Spleen (tissue), 11 donors: ENCODE measurements at regions not wholly inside any gene's neighbourhood (a gene's known extent, or its start where the extent isn't known, plus 50 kb on each side); places are given as distances from the start of the nearest gene placed in this dataset.

Experiments
- DNase-seq: peaks from one replicate; pipeline ENCODE4 v3.0.0-alpha.2; 2020
- H3K27ac ChIP-seq, 8 donors: fragments of 200-600 bp; sonication (generic) in 7 of 8; 1 replicate in 4 of 8; 2 replicates in 4 of 8; pipeline versions ENCODE4 v1.5.0 to v1.8.0; 2016 to 2021; ENCODE audit warnings: inconsistent platforms in 4 of 8, mild to moderate bottlenecking in 4 of 8, moderate library complexity in 1 of 8
- H3K27me3 ChIP-seq, 7 donors: fragments of 200-600 bp; sonication (generic) in 6 of 7; replicated peaks in 1 of 7; 1 replicate in 4 of 7; 2 replicates in 3 of 7; pipeline versions ENCODE4 v1.5.0 to v1.8.0; 2016 to 2021; ENCODE audit warnings: inconsistent platforms in 3 of 7, mild to moderate bottlenecking in 1 of 7
- H3K36me3 ChIP-seq, 6 donors: fragments of 200-600 bp; sonication (generic) in 5 of 6; 1 replicate in 4 of 6; 2 replicates in 2 of 6; pipeline versions ENCODE4 v1.5.0 to v1.8.0; 2016 to 2021; ENCODE audit warnings: inconsistent platforms in 2 of 6
- H3K4me1 ChIP-seq, 6 donors: fragments of 200-600 bp; sonication (generic) in 5 of 6; 1 replicate in 3 of 6; 2 replicates in 3 of 6; pipeline versions ENCODE4 v1.5.0 to v1.8.0; 2016 to 2021; ENCODE audit warnings: inconsistent platforms in 3 of 6
- H3K4me3 ChIP-seq, 8 donors: fragments of 200-600 bp; sonication (generic) in 7 of 8; 1 replicate in 4 of 8; 2 replicates in 4 of 8; pipeline versions ENCODE4 v1.5.0 to v1.8.0; 2016 to 2021; ENCODE audit warnings: inconsistent platforms in 4 of 8, mild to moderate bottlenecking in 4 of 8, moderate library complexity in 2 of 8
- H3K9me3 ChIP-seq, 8 donors: fragments of 200-600 bp; sonication (generic) in 7 of 8; 1 replicate in 4 of 8; 2 replicates in 4 of 8; pipeline versions ENCODE4 v1.5.0 to v1.8.0; 2016 to 2021; ENCODE audit warnings: inconsistent platforms in 4 of 8
- CTCF ChIP-seq, 11 experiments: fragments of 200-600 bp in 7 of 11; fragments of 450-650 bp in 4 of 11; sonication (generic) in 4 of 11; IDR thresholded peaks in 8 of 11; conservative IDR thresholded peaks in 3 of 11; 1 replicate in 7 of 11; 2 replicates in 4 of 11; pipeline versions ENCODE4 v1.4.0 to v1.8.0; 2016 to 2021; ENCODE audit warnings: antibody characterized with exemption in 11 of 11, inconsistent platforms in 4 of 11, mild to moderate bottlenecking in 1 of 11
- POLR2A ChIP-seq, 3 donors: fragments of 450-650 bp; IDR thresholded peaks; one replicate each; pipeline ENCODE4 v1.5.1; 2017; ENCODE audit warnings: antibody characterized with exemption in 3 of 3, mild to moderate bottlenecking in 1 of 3
- POLR2AphosphoS5 ChIP-seq, 3 donors: sonication (generic); formaldehyde crosslinking; IDR thresholded peaks; one replicate each; pipeline ENCODE4 v1.5.1; 2017; ENCODE audit warnings: antibody characterized with exemption in 3 of 3
- WGBS, 5 donors: extraction: QIAGEN DNeasy Blood & Tissue Kit in 3 of 5; methylation state at CpG; one replicate each; pipeline versions ENCODE4 v1.1.5 to v1.1.7; 2013 to 2018; 5-methylcytosine and 5-hydroxymethylcytosine counted together
- intact Hi-C: fragments of 100-400 bp; cut with DNase I; formaldehyde crosslinking; loops from one replicate; pipeline ENCODE4 v1.15.0; 2023; ENCODE audit warnings: low total_unique reads
- donor health status: healthy with polysubstance abuse.
- donor health status: DM: no; HTN: no; CAD: no; lungs with moderate emphysema.
- donor health status: DM: no; HTN: no; CAD: no.
- donor health status: Bipolar disorder and iron deficiency.
- donor health status: healthy.
- donor health status: DM: no; HTN: no; CAD: no.
- donor health status: DM: yes; HTN: yes; CAD: no.

GRCh38 chr4:53705972-53706371, 114.7 kb upstream of the LNX1 start:
- TF ChIP-seq POLR2AphosphoS5 (IDR thresholded peaks at IDR 0.05), result no peak
- TF ChIP-seq POLR2A (IDR thresholded peaks at IDR 0.05), result no peak
- no peak for TF ChIP-seq CTCF (IDR thresholded peaks at IDR 0.05 in 8 of 11, conservative IDR thresholded peaks at IDR 0.05 in 3 of 11)
- H3K4me1 ChIP-seq, result peaks cover 10 to 51% (median 22%) of the 10 kb centered on the region in 6 donors
- H3K9me3 ChIP-seq, result peaks cover 0 to 5% (median 0%) of the 10 kb centered on the region in 8 donors
- WGBS, 5 donors, result 63 to 76% (median 67%) methylated on average over 4 of the region's 4 CpGs
- intact Hi-C loops, result no loop called here
- no peak overlapping the region for H3K4me3 ChIP-seq
- no peaks in the 10 kb centered on the region for H3K36me3 ChIP-seq
- peak overlapping the region in 1 of 8 donors; percentile 14 for H3K27ac ChIP-seq
- no peak for DNase-seq
- H3K27me3 ChIP-seq, result no peaks in the 10 kb centered on the region

GRCh38 chr4:53705151-53705764, 114.0 kb upstream of the LNX1 start:
- Histone ChIP-seq H3K4me3 (no peak overlapping the region), H3K36me3 (no peaks in the 10 kb centered on the region), H3K27ac (peak overlapping the region in 2 of 8 donors; percentile 2 to 5), H3K4me1 (peaks cover 10 to 51% (median 22%) of the 10 kb centered on the region in 6 donors), H3K27me3 (no peaks in the 10 kb centered on the region), H3K9me3 (peaks cover 0 to 5% (median 0%) of the 10 kb centered on the region in 8 donors)
- DNase-seq, result no peak
- intact Hi-C loops, result no loop called here
- TF ChIP-seq POLR2AphosphoS5 (IDR thresholded peaks at IDR 0.05) (no peak), POLR2A (IDR thresholded peaks at IDR 0.05) (no peak), CTCF (IDR thresholded peaks at IDR 0.05 in 8 of 11, conservative IDR thresholded peaks at IDR 0.05 in 3 of 11) (no peak)
- 65 to 87% (median 80%) methylated on average over 3 of the region's 3 CpGs for WGBS, 5 donors

- DNase-seq, result no peak
- Histone ChIP-seq H3K4me3 (no peak overlapping the region), H3K27ac (peak overlapping the region in 2 of 8 donors; percentile 68 to 78), H3K27me3 (no peaks in the 10 kb centered on the region), H3K36me3 (no peaks in the 10 kb centered on the region), H3K9me3 (peaks cover 0 to 5% (median 0%) of the 10 kb centered on the region in 8 donors), H3K4me1 (peaks cover 10 to 51% (median 22%) of the 10 kb centered on the region in 6 donors)
- intact Hi-C loops, result no loop called here
- 65 to 95% (median 89%) methylated on average over 2 of the region's 2 CpGs for WGBS, 5 donors
- no peak for TF ChIP-seq POLR2A (IDR thresholded peaks at IDR 0.05)
- TF ChIP-seq CTCF (IDR thresholded peaks at IDR 0.05 in 8 of 11, conservative IDR thresholded peaks at IDR 0.05 in 3 of 11), result no peak
Observed at GRCh38 chr4:53704329-53704728, 113.0 kb upstream of the LNX1 start.

GRCh38 chr4:53703267-53703655, 112.0 kb upstream of the LNX1 start:
- H3K4me3 ChIP-seq, result peak overlapping the region in 2 of 8 donors; percentile 9 to 57
- H3K9me3 ChIP-seq, result peaks cover 0 to 5% (median 0%) of the 10 kb centered on the region in 8 donors
- WGBS, 5 donors, result 35 to 65% (median 41%) methylated on average over 7 of the region's 7 CpGs
- no peaks in the 10 kb centered on the region for H3K27me3 ChIP-seq
- H3K4me1 ChIP-seq, result peaks cover 10 to 51% (median 22%) of the 10 kb centered on the region in 6 donors
- H3K36me3 ChIP-seq, result no peaks in the 10 kb centered on the region
- intact Hi-C loops, result no loop called here
- H3K27ac ChIP-seq, result peak overlapping the region in 7 of 8 donors; percentile 16 to 78 (median 68)
- DNase-seq, result no peak
- TF ChIP-seq POLR2A (IDR thresholded peaks at IDR 0.05) (no peak), CTCF (IDR thresholded peaks at IDR 0.05 in 8 of 11, conservative IDR thresholded peaks at IDR 0.05 in 3 of 11) (no peak), POLR2AphosphoS5 (IDR thresholded peaks at IDR 0.05) (no peak)
